Hindlimb muscle (tissue), 1 donor: ENCODE measurements at regions not wholly inside any gene's neighbourhood (a gene's known extent, or its start where the extent isn't known, plus 50 kb on each side); places are given as distances from the start of the nearest gene placed in this dataset.
A peak's percentile ranks its signal among the peaks of the same experiment; 100 is the strongest.
"Not testable (repeated sequence)": the region's sequence is repeated elsewhere in the genome, so short reads cannot be mapped to it uniquely, and the experiment has no call there.

Experiments used
- DNase-seq: peaks from one replicate; pipeline ENCODE4 v3.0.0-alpha.2; 2013

- DNase-seq = no peak
Measured at GRCh38 chrX:138020941-138021340, 455.0 kb downstream of the ZIC3 start.

GRCh38 chrX:138026211-138026610, 460.3 kb downstream of the ZIC3 start:
- no peak for DNase-seq

- no peak for DNase-seq
Measured at GRCh38 chrX:138031715-138032114, 465.8 kb downstream of the ZIC3 start.

GRCh38 chrX:138034136-138034535, 468.2 kb downstream of the ZIC3 start:
- DNase-seq = no peak

GRCh38 chrX:138037548-138037947, 471.6 kb downstream of the ZIC3 start:
- DNase-seq = no peak

GRCh38 chrX:138057883-138058282, 492.0 kb downstream of the ZIC3 start:
- no peak for DNase-seq

- no peak for DNase-seq
Measured at GRCh38 chrX:138058931-138059330, 493.0 kb downstream of the ZIC3 start.

GRCh38 chrX:138067415-138067814, 501.5 kb downstream of the ZIC3 start:
- no peak for DNase-seq

- no peak for DNase-seq
Measured at GRCh38 chrX:138073626-138074025, 507.7 kb downstream of the ZIC3 start.

- DNase-seq = no peak
Measured at GRCh38 chrX:138082251-138082650, 516.3 kb downstream of the ZIC3 start.

GRCh38 chrX:138082896-138083295, 517.0 kb downstream of the ZIC3 start:
- no peak for DNase-seq

- DNase-seq = not testable (repeated sequence)
Measured at GRCh38 chrX:138110910-138111309, 545.0 kb downstream of the ZIC3 start.

GRCh38 chrX:138127314-138127713, 561.4 kb downstream of the ZIC3 start:
- no peak for DNase-seq

GRCh38 chrX:138128027-138128671, 562.2 kb downstream of the ZIC3 start:
- DNase-seq = no peak

- DNase-seq = no peak
Measured at GRCh38 chrX:138150709-138151108, 560.8 kb downstream of the FGF13 start.

- DNase-seq = no peak
Measured at GRCh38 chrX:138157850-138158249, 553.7 kb downstream of the FGF13 start.

GRCh38 chrX:138191998-138192397, 519.5 kb downstream of the FGF13 start:
- DNase-seq = peak; percentile 1

GRCh38 chrX:138229718-138230117, 481.8 kb downstream of the FGF13 start:
- DNase-seq = no peak

- no peak for DNase-seq
Measured at GRCh38 chrX:138240266-138240665, 471.3 kb downstream of the FGF13 start.

- DNase-seq = no peak
Measured at GRCh38 chrX:138254001-138254400, 457.5 kb downstream of the FGF13 start.

- DNase-seq = no peak
Measured at GRCh38 chrX:138255373-138255772, 456.1 kb downstream of the FGF13 start.

- DNase-seq = not testable (repeated sequence)
Measured at GRCh38 chrX:138264095-138264494, 447.4 kb downstream of the FGF13 start.

GRCh38 chrX:138270931-138271330, 440.6 kb downstream of the FGF13 start:
- no peak for DNase-seq

- DNase-seq = not testable (repeated sequence)
Measured at GRCh38 chrX:138282598-138283150, 428.8 kb downstream of the FGF13 start.
